Hematopoietic multipotent progenitor cell treated with erythropoietin and hydrocortisone succinate and interleukin-3 and kit ligand, for 6 days (in vitro differentiated cells): ENCODE measurements at regions not wholly inside any gene's neighbourhood (a gene's known extent, or its start where the extent isn't known, plus 50 kb on each side); places are given as distances from the start of the nearest gene placed in this dataset.
"Not testable (repeated sequence)": the region's sequence is repeated elsewhere in the genome, so short reads cannot be mapped to it uniquely, and the experiment has no call there.

Experiments
- DNase-seq: peaks from one replicate; pipeline ENCODE4 v3.0.0-alpha.2; 2015

DNA sequence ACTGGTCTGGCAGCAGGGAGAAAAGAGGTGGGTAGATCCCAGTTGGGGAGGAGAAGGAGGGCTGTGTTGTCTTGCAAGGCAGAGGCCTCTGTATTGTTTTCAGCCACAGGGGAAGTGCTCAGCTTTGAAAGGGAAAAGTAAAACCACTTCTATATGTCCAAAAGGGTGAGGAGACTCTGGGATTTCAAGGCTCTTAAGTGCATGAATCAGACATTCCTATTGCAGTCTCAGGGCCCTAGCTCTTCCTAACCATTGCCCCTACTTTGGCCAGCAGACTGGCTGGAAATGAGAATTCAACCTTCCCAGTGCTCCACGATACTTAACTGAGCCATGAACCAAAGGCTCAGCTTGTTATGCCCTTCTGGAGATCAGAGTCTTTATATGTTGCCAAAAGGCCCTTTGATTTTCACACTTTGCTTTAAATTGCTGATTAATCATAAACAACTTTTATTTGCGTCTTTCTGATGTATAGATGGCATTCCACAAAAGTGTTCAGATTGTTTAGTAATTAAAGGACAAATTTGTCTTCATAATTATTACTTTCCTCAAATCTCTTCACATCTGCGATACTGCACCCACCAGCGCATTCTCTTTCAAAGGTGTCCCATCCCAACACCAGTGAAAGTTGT, 313.8 kb upstream of the MMADHC start:
- no peak for DNase-seq

DNA sequence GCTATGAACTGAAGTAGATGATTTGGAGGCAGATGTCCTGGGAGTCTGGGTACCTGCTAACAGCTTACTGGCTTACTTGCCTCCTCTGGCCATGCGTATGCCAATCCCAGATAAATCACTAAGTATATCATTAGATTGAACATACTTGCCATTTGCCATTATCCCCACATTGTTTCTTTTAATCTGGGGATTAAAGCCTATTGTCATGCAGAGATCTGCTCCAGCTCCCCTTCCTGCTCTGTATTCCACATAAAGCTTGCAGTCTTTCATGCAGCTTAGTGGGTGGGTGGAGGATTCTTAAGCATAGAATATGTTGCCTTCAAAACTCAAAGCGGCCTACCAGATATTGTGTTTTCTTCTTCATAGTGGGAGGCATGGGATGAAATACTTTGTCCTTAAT, 311.8 kb upstream of the MMADHC start:
- DNase-seq = no peak

DNA sequence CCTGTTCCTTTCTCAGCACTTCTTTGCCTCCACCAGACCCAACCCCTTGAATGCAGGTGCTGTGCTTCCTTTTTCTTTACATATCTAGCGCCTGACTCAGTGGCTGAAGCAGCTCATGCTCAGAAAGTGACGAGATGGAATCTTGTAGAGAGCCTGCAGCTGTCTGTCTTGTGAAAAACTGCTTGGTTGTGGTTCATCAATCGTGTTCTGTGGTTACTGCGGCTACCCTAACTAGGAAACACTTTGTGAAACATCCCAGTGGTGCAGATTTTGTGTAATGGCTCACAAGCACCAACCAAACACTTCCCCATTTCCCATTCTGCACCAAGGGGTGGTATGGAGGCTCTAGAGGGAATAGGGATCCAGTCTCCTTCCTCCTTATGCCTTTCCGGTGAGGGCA, 307.2 kb upstream of the MMADHC start:
- peak; percentile 13 for DNase-seq

DNA sequence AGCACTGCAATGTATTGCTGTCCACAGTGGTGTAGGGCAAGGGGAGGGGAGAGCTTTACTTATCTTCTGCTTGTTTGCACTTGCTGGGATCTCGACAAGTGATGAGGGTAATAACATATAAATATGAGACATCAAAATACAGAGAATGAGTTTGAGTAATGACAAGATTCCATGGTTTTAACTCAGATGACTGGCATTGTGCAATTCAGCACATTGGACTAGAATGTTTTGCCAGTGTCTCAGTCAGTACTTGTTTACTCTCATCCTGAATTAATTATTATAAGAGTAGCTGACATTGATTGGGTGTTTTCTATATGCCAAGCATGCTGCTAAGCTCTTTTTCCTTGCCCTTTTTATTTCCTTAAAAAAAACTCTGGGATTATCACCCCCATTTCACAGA, 306.7 kb upstream of the MMADHC start:
- no peak for DNase-seq

DNA sequence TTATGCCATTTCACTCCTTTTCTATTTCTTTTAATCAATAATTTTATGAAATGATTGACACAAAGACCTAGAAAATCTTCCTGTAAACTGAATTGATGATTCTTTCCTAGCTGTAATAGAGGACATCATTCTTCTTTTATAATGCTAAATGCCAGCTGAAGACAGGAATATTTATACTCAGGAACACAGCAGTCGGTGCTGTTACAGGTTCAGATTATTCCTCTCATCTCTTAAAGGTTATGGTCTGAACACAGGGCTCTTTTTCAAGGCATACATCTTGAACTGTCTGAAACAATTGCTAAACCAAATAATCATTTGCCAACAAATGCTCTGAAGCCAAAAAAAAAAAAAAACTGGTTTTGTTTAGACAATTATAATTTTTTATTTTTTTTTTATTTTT, 305.0 kb upstream of the MMADHC start:
- no peak for DNase-seq

DNA sequence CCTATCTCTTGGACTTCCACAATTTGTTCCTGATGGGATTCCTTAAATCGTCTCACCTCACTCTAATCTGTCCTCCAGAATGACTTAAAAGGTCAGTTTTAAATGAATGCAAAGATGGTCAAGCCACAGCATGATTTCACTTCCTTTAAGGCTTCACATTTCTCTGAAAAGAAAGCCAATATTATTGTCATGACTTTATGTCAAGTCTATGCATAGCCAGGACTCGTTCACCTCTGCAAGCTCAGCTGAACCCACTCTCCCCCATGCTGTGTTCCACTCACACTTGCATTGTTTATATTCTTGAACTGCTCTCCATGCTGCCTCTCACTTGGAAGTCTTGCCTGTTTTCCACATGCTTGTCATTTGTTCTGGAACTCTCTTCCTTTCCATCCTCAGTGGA, 298.4 kb upstream of the MMADHC start:
- no peak for DNase-seq

DNA sequence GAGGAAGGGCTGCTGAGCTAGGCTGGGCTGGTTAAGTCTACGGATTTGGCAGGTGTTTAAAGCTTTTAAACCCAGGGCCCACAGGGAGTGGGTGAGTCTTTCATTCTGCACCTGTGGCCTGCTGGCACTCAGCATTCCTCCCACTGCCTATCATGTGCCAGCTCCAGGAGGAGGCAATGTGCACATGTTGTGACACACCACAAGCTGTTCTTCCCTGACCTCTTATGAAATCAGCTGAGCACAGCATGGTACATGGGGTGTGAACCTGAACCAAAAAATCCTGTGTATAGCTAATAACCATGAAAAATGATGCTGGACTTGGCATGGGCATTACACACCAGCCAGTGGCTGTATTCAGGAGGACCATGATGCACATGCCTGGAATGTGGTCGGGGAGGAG, 297.9 kb upstream of the MMADHC start:
- DNase-seq = no peak

DNA sequence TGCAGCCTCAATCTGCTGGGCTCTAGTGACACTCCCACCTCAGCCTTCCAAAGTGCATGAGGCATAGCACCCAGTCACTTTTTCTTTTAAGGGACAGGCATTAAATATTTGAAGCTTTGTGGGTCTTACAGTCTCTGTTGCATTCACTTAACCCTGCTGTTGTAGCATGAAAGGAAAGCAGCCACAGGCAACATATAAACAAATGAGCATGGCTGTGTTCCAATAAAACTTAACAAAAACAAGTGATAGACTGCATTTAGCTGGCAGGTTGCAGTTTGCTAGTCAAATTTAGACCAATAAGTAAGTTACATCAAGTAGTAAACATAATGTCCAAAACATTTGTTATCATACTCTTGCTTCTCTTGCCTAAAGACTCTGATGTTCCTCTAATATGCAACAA, 297.3 kb upstream of the MMADHC start:
- no peak for DNase-seq

DNA sequence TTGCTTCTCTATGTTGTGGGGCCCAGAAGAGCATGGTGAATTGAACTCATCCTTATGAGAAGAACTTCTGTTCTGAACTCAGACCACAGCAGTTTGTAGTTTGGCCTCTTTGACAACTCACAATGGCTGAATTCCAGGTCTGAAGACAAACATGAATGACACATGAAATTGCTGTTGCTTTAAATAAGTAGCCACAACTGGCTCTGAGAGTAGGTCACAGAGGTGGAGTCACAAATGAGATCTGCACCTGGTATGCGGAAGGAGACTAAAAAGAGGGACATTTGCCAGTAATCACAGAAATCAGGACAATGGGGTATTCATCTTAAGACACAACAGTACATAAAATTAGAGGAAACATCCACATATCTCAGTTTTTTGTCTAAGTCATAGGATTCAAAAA, 290.3 kb upstream of the MMADHC start:
- DNase-seq = no peak

DNA sequence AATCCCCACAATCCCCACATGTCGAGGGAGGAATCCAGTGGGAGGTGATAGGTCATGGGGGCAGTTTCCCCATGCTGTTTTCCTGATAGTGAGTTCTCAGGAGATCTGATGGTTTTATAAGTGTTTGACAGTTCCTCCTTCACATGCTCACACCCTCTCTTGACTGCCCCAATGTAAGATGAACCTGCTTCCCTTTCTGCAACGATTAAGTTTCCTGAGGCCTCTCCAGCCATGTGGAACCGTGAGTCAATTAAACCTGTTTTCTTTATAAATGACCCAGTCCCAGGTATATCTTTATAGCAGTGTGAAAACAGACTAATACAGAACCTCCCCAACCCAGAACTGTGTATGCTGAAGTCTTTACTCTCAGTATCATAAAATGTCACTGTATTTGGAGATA, 289.5 kb upstream of the MMADHC start:
- no peak for DNase-seq

DNA sequence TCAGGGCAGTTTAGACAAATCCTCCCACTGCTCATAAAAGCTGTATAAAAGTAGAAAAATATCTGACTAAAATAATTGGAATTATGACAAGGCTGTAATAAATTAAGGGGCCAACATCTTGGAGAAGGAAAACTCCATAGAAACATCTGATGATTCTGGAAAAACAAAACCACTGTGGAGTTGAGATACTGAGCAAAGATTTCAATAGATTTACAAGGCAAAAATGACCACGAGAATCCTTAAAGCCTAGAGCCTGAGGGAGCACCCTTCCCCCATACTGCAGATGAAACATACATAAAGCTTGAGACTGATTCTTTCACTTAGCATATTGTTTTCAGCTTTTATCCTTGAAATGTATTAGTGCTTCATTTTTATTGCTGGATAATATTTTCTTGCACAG, 286.4 kb upstream of the MMADHC start:
- DNase-seq = no peak

DNA sequence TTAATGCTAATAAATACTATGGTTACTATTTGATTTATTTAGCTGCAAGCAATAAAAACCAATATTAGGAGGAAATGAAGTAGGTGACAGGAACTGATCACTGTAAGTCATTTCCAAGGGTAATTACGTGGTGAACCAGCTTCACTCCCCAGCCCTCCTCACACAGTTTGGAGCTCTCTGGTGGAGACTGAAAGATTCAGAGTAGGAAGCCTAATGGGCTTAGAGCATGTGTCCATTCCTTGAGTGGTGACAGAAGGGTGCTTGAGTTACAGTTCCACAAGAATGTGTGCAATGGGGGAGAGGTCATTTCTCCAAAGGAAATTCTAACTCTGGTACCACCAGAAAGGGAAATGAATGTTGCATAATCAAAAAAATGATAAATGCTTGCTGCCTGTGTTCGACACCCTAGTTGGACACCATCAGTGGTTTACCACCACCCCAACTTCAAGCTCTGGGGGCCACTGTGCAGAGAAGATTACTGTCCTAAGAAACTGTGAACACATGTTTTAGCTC, 285.1 kb upstream of the MMADHC start:
- no peak for DNase-seq

DNA sequence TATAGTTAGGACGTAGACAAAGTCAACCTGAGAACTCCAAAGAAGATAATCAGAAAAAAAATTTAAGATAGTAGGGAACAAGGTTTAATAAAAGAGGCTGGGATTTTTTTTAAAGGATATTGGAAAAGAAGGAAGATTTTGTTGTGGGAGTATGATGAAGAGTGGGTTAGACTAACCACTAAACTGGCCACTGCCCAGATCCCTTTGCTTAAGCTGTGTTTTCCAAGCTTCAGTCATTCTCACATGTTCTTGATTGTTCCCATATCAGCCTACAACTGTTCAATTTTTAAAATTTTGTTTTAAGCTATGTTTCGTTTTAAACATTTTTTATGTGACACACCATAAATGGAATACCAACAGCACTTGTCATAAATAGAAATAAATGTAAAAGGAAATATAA, 284.5 kb upstream of the MMADHC start:
- DNase-seq = no peak

DNA sequence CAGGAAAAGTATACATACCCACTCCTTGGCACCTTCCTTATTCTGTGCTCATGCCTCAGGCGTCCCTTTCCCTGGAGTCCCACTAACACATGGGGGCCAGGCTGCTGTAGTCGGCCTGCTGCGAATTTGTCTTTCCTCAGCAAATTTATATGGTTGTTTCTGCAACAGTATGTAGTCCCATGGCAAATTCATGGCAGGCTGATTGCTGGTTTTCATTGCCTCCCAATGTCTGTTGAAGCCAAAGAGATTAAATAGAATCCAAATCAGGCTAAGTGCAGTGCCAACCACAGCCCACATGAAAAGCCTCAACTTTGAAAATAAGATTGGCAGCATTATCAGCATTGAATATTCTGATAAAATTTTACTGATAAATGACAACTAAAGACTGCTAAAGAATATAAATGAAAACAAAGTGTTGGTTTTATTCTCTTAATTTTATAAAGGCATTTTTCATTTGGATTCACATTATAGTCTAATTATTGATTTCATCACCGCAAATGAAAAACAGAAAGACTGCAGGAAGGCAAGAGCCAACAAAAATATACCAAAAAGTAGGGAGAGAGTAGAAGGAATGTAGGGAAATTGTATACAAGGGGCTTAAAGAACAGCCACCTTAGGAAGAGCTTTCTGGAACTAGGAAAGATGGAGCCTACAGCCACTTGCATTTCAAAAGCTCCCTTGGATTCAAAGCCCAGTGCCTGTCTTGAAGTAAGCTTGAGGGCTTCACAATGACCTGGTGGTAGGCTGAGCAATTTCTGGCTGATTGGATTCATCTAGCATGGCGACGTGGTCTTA, 283.7 kb upstream of the MMADHC start:
- no peak for DNase-seq

DNA sequence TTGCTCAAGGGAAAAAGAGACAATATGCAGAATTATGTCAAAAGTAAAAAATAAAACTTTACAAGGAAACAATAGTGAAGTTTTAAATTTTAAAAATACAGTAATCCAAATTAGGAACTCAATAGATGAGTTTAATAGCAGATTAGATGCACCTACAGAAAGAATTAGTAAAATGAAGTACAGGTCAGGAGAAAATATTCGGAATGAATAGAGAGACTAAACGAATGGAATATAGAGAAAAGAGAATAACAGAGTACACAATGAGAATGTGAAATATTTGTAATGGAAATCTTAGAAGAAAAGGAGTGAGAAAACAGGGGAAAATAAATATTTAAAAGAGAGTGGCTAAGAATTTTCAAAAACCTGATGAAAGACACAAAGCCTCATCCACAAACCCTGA, 275.7 kb upstream of the MMADHC start:
- DNase-seq = no peak

DNA sequence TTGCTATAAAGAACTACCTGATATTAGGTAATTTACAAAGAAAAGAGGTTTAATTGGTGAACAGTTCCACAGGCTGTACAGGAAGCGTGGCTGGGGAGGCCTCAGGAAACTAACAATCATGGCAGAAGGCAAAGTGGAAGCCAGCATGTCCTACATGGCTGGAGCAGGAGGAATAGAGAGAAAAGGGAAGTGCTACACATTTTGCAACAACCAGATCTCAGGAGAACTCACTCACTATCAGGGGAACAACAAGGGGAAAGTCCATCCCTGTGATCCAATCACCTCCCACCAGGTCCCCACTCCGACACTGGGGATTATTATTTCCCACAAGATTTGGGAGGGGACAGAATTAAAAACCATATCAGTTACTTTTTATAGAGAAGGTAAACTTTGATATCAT, 273.5 kb upstream of the MMADHC start:
- DNase-seq = no peak

DNA sequence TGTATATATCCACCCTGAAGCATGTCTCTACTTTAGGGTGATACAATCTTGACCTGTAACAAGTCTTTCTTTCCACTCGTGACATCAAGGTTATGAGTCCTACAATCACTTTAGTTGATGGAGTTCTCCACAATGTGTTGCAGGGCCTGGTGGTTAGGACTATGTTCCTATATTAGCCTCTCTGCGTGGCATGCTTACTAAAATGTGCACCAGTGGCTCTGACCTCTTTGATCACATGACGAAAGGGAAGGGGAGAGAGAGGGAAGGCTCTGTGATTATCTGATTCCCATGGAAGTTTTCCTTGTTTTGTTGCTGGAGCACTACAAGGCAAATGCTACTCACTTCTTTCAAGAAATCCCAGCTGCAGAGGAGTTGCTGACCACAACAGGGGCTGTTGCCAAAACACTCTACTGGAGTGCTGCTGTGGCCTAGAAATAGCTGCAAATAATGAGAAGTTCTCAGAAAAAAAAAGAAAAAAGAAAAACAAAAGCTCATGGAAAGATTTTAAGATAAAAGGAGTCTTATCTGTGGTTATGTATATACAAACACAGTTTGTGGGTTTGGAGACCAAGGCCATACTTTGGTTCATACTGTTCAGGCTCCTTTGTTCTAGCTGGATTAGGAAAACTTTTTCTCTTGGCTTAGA, 272.8 kb upstream of the MMADHC start:
- DNase-seq = no peak

DNA sequence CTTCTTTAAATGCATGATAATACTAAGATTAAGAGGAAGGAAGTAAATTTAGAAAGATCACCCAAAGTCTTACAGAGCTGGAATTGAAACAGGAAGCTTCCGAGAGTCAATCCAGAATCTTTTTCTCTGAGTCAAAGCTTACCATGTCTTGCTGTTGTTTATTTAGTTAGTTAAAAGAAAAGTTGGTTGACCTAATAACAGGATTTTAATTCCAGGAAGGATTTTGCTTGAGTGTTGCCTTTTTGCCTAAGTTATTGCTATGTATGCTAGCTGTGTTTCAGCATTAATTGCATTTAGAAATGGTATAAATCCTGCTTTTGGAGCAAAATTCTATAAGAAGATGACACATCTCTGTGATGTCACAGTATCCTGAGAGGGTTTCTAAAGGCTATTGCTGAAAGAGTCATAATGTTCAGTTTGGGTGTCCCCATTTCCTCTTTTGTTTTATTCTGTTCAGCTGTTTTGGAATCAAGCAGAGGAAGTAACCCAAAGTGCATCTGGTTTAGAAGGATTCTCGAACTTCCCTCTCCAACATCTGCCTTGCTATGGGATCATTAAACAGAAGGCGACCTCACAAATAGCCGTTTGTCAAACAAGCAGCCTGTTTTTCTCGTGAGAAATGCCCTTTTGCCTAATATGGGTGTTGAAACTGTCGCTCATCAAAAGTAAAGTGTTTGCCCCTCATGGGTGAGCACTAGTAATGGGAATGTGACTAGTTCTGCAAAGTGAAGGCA, 271.5 kb upstream of the MMADHC start:
- no peak for DNase-seq

DNA sequence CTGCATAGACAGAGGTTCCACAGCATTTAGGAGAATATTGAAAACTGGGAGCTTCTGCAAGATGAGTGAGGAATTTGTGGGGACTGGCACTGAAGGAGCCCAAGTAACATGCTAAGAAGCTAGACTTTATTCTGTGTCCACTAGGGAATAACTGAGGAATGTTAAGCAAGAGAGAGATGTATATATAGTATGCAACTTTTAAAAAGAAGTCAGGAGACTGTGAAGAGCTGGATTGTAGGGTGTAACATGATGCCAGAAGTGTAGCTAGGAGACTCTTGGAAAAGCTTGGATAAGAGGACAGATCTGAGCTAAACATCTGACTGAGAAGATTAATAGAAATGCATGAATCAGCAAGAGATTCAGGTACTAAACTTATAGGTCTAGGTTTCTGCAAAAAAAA, 270.6 kb upstream of the MMADHC start:
- DNase-seq = no peak

DNA sequence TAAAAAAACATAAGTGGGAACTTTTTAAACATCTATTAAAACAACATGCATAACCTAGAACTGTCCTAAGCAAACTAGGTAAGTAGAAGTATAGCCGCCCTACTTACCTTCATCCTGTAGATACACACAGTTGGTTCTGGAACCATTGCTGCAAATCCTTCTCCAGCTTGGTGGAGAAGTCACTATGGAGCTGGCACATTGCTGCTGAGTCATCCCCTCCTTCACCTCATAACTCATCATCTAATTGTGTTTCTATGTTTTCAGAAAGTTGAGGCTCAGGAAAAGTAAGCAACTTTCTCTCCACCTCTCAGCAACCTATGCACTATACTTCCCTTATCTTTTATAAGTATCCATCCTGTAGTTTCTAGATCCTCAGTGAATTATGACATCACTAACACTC, 269.8 kb upstream of the MMADHC start:
- DNase-seq = no peak

DNA sequence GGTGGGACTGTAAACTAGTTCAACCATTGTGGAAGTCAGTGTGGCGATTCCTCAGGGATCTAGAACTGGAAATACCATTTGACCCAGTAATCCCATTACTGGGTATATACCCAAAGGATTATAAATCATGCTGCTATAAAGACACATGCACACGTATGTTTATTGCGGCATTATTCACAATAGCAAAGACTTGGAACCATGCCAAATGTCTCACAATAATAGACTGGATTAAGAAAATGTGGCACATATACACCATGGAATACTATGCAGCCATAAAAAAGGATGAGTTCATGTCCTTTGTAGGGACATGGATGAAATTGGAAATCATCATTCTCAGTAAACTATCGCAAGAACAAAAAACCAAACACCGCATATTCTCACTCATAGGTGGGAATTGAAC, 268.3 kb upstream of the MMADHC start:
- not testable (repeated sequence) for DNase-seq

DNA sequence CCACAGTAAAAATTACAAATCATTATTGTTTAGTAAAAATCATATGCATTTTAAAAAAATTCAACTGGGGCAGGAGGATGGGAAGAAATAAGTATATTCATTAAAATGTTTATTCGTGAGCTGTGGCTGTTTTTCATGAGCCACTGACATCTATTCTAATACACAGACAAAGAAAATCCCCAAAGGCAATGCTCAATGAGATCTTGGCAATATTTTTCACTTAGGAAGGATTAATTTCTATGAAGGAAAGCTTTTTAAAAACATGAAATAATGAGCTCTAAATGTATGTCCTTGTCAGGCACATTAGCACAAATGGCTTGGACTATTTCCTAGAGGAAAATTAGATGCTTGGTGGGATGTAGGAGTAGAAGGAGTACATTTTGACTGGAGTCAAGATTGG, 262.0 kb upstream of the MMADHC start:
- no peak for DNase-seq

DNA sequence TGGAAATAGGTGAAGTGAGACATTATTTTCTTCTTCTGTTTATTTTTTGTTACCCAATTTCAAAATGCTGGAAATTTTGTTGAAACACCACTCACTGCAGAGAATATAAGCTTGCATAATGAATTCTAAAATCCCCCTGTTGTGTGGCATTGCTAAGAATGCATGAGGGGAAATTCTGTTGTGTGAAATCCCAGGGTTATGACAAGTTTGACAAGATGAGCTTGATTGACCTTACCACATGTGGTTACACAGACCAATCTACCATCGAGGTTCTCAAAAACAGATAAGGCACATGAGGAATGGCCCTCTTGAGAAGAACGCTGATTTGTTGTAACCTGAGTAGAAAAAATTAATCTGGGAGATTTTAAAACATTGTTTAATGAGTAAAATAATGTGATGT, 261.6 kb upstream of the MMADHC start:
- DNase-seq = no peak

DNA sequence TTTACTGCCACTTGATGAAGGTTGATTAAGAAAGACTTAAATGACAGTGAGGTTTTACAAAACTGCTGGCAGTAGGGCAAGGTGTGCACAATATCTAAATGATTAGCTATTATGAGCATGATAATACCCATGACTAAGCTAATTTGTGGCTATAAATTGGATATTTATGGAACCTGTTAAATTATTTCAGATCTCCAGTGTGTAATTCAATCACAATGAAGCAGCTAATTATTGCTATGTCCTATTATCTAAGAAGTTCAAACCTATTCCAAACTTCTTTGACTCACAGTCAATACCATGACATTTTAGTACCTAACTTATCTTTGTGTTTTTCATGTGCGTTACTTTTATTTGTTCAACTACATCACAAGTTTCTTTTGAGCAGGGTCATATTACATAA, 253.8 kb upstream of the MMADHC start:
- no peak for DNase-seq
